GM12872 (cell line): ENCODE measurements at regions not wholly inside any gene's neighbourhood (a gene's known extent, or its start where the extent isn't known, plus 50 kb on each side); places are given as distances from the start of the nearest gene placed in this dataset.

Experiments
- TF ChIP-seq, protein P1 (sequence below): IDR thresholded peaks from 3 replicates; pipeline ENCODE4 v1.5.1; 2011; ENCODE audit warnings: low read depth, mild to moderate bottlenecking, low read length, moderate library complexity; ENCODE audit not compliant: insufficient read depth

DNA sequence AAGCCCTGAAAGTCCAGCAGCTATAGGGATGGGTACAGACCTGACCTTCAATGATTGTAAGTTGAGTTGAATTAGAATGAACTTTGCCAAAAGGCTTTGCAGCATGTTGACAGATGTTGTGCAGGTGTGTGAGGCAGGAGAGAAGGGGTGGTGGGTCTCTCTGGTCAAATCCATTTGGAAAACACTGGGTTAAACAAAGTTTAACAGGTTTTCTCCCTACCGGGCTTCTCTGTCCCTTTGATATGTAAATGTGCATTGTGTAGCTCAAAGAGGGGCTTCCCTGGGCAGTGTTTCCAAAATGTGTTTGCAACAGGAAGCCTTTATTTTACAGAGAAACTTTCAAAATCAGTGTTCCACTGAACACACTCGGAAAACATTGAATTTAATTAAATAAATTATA, 72.1 kb upstream of the BRINP1 start:
- TF ChIP-seq, protein P1, sequence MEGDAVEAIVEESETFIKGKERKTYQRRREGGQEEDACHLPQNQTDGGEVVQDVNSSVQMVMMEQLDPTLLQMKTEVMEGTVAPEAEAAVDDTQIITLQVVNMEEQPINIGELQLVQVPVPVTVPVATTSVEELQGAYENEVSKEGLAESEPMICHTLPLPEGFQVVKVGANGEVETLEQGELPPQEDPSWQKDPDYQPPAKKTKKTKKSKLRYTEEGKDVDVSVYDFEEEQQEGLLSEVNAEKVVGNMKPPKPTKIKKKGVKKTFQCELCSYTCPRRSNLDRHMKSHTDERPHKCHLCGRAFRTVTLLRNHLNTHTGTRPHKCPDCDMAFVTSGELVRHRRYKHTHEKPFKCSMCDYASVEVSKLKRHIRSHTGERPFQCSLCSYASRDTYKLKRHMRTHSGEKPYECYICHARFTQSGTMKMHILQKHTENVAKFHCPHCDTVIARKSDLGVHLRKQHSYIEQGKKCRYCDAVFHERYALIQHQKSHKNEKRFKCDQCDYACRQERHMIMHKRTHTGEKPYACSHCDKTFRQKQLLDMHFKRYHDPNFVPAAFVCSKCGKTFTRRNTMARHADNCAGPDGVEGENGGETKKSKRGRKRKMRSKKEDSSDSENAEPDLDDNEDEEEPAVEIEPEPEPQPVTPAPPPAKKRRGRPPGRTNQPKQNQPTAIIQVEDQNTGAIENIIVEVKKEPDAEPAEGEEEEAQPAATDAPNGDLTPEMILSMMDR: no peak

DNA sequence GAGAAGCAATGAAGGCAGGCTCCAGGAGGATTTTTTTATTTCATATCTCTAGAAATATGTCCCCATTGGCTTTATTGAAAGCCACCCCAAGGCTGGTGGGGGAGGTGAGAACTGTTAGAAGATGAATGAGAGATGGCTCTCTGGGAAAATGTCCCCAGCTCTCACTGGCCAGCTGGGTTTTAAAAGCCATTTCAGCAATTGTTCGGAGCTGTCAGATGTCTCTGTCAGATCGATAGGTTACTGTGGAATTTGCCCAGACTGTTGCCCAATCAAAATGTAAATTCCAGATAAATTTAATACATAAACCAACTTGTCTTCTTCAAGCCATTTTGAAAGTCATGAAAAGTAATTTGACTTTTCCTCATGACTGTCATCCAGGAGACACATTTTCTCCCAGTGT, 67.0 kb upstream of the BRINP1 start:
- TF ChIP-seq, protein P1: no peak

DNA sequence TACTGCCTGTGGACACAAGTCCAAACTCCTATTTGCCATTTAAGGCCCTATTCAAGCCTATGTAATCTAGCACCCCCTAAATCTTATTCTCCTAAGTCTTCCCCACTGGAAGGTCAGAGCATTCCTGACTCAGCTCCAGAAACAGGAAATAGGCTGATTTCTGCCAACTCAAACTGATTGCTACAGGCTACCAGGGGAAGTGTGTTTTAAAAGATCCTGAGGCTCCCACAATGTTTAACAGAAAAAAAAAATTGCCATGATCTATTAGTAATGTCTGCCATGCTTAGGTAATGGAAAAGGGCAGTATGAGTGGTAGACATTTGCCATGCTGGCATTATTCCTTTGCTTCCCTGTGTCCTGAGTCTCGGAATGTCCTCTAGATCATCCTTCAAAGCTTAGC, 65.8 kb upstream of the BRINP1 start:
- TF ChIP-seq, protein P1: no peak

DNA sequence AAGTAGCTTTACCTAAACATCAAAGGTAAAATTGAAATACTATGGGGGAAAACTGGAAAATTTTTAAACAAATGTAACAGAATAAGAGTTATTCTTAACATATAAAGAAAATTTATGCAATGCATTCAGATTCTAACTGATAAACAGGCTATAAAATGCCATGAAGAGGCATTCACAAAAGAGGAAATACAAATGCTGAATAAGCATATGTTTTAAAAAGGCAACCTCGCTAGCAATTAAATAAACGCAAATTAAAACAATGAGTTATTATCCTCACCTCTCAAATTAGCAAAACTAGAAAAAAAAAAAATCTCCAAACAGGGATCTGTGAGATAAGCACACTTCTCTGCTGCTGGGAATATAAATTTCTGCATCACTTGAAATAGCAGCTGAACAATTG, 63.2 kb upstream of the BRINP1 start:
- TF ChIP-seq, protein P1: no peak

DNA sequence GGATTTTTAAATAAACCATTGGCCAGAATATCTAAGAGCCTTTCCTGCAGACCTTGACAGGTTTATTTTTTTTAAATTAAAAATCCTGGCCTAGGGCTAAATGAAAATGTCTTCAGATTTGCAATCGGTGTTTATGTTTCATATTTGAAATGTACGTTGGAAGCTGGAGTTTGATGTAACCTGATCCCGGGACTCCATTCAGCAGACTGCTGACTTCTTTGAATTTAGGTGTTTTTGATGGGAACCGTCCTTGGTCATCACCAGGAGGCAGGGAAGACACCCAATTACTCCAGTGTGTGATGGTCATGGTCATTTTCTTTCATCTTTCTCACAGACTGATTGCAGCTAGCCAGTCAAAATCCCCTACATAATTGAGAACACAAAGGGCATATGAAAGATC, 60.1 kb upstream of the BRINP1 start:
- TF ChIP-seq, protein P1: no peak

DNA sequence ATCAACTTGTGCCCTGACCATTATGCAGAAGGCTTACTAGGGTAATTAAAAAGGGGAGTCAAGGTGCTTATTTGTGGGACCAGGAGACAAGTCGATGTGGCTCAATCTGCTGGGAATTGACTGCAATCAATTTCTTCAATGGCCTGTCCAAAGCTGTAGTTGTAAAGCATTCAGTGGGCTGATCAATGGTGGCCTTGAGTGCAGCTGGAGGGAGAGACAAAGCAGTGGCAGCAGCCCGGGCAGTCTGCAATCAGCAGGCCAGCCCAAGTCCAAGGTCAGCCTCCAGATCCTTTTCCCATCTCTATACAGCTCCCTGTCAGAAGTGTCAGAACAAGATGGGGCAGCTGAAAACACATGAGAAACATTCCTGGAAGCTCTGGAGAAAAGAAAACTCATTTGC, 51.0 kb upstream of the BRINP1 start:
- TF ChIP-seq, protein P1: no peak
